ENCODE measurements at regions not wholly inside any gene's neighbourhood (a gene's known extent, or its start where the extent isn't known, plus 50 kb on each side); places are given as distances from the start of the nearest gene placed in this dataset.
"Not testable (repeated sequence)": the region's sequence is repeated elsewhere in the genome, so short reads cannot be mapped to it uniquely, and the experiment has no call there.

GRCh38 chr22:22730655-22731373 is 86.4 kb downstream of the GGTLC2 start:
- DNase-seq (ENCODE audit: insufficient read length, low spot score) (no peak), FAIRE-seq (no peak)
- TF ChIP-seq POLR2A (IDR thresholded peaks at IDR 0.05; ENCODE audit: low read depth, low read length), result no peak

- no peak for TF ChIP-seq POLR2A (IDR thresholded peaks at IDR 0.05; ENCODE audit: low read depth, low read length)
- FAIRE-seq (no peak), DNase-seq (ENCODE audit: insufficient read length, low spot score) (no peak)
Observed at GRCh38 chr22:22731374-22731676, 86.9 kb downstream of the GGTLC2 start.

GRCh38 chr22:22733006-22733405 is 88.6 kb downstream of the GGTLC2 start:
- DNase-seq (ENCODE audit: insufficient read length, low spot score); FAIRE-seq: not testable (repeated sequence)

GRCh38 chr22:22733881-22734373 is 89.5 kb downstream of the GGTLC2 start:
- FAIRE-seq, result no peak
- no peak for TF ChIP-seq POLR2A (IDR thresholded peaks at IDR 0.05; ENCODE audit: low read depth, low read length)
- no peak for DNase-seq (ENCODE audit: insufficient read length, low spot score)

GRCh38 chr22:22734395-22735272 is 90.2 kb downstream of the GGTLC2 start:
- DNase-seq (ENCODE audit: insufficient read length, low spot score); FAIRE-seq: not testable (repeated sequence)

- not testable (repeated sequence) for DNase-seq (ENCODE audit: insufficient read length, low spot score); FAIRE-seq
Observed at GRCh38 chr22:22735276-22735675, 90.9 kb downstream of the GGTLC2 start.

- no peak for TF ChIP-seq POLR2A (IDR thresholded peaks at IDR 0.05; ENCODE audit: low read depth, low read length)
- FAIRE-seq (no peak), DNase-seq (ENCODE audit: insufficient read length, low spot score) (no peak)
Observed at GRCh38 chr22:22735695-22736611, 91.5 kb downstream of the GGTLC2 start.

- TF ChIP-seq POLR2A (IDR thresholded peaks at IDR 0.05; ENCODE audit: low read depth, low read length), result no peak
- DNase-seq (ENCODE audit: insufficient read length, low spot score), result no peak
- no peak for FAIRE-seq
Observed at GRCh38 chr22:22737590-22737989, 93.2 kb downstream of the GGTLC2 start.

- FAIRE-seq (no peak), DNase-seq (ENCODE audit: insufficient read length, low spot score) (no peak)
- TF ChIP-seq POLR2A (IDR thresholded peaks at IDR 0.05; ENCODE audit: low read depth, low read length), result no peak
Observed at GRCh38 chr22:22738959-22739585, 94.7 kb downstream of the GGTLC2 start.

- DNase-seq (ENCODE audit: insufficient read length, low spot score), result no peak
- FAIRE-seq, result no peak
- TF ChIP-seq POLR2A (IDR thresholded peaks at IDR 0.05; ENCODE audit: low read depth, low read length), result no peak
Observed at GRCh38 chr22:22740560-22741276, 96.3 kb downstream of the GGTLC2 start.

GRCh38 chr22:22741843-22742242 is 97.4 kb downstream of the GGTLC2 start:
- no peak for TF ChIP-seq POLR2A (IDR thresholded peaks at IDR 0.05; ENCODE audit: low read depth, low read length)
- DNase-seq (ENCODE audit: insufficient read length, low spot score), result no peak
- no peak for FAIRE-seq

- no peak for FAIRE-seq
- DNase-seq (ENCODE audit: insufficient read length, low spot score), result no peak
- TF ChIP-seq POLR2A (IDR thresholded peaks at IDR 0.05; ENCODE audit: low read depth, low read length), result no peak
Observed at GRCh38 chr22:22742641-22743040, 98.2 kb downstream of the GGTLC2 start.
